NCI-H187 treated with DMSO at 0.1 percent for 48 hours (cell line): ENCODE measurements at regions not wholly inside any gene's neighbourhood (a gene's known extent, or its start where the extent isn't known, plus 50 kb on each side); places are given as distances from the start of the nearest gene placed in this dataset.
"Not testable (repeated sequence)": the region's sequence is repeated elsewhere in the genome, so short reads cannot be mapped to it uniquely, and the experiment has no call there.

Experiments used
- DNase-seq: peaks from one replicate; lab custom pipeline; 2025; lab: John Stamatoyannopoulos, UW

DNA sequence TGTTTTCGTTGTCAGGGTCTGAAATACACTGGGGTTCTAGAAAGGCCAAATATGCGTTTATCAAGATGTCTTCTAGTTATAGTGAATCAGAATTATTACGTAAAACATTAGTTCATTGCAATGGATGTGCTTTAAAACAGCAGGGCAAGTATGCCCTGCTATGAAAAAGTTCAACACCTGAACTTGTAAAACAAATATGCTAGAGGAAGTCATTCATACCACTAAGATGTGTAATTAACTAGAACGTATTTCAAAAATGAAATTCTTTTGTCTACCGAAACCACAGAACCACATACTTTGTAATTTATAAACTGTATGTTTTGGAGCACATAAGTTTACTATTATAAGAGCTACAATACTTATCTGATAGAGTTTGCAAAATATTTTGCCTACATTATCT, 266.2 kb downstream of the KCTD12 start:
- DNase-seq, result no peak

- no peak for DNase-seq
Observed at GRCh38 chr13:76619631-76620030, 266.6 kb downstream of the KCTD12 start.

DNA sequence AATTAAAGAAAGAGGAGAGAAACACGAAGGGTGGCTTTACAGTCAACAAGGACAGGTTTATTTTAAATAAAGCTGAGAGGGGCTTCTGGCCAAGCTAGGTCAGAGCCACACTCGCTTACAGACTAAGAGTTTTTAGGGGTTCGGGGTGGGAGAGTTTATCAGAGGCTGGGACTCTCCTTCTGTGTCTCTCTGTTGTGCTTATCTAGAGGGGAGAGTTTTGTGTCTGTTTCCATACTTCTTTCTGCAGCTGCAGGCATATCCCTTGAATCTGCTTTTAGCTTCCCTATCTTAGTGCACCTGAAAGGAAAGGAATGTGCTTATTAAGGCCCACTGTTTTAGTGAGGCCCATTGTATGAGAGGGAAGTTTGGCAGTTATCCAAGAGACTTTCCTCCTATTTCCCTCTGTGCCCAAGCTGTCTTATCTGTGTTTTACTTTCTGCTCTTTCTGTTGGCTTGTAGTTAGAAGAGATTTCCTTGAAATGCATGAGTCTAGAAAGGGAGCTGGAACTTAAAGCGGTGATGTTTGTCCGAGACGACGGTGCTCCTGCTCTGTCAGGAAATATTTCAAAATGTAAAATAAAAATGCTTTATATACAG, 275.3 kb downstream of the KCTD12 start:
- DNase-seq, result no peak

GRCh38 chr13:76609643-76610042, 276.6 kb downstream of the KCTD12 start:
- no peak for DNase-seq

DNA sequence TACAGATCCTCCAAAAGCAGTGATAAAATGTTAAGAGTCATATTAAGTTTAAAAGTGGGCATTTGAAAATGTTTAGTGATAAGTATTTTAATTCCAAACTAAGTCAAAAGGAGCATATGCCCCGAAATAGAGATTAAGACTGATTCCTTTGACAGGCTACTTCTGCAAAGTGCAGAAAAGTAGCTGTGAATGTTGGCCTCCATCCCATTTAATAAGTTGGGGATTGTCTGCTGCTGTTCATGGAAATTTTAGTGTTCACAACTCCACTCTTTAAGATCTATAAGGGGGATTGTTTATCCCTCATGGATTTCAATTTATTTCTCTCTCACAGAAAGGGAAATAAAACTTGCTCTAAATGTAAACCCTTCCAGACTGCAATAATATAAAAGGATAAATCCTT, 278.3 kb downstream of the KCTD12 start:
- no peak for DNase-seq

DNA sequence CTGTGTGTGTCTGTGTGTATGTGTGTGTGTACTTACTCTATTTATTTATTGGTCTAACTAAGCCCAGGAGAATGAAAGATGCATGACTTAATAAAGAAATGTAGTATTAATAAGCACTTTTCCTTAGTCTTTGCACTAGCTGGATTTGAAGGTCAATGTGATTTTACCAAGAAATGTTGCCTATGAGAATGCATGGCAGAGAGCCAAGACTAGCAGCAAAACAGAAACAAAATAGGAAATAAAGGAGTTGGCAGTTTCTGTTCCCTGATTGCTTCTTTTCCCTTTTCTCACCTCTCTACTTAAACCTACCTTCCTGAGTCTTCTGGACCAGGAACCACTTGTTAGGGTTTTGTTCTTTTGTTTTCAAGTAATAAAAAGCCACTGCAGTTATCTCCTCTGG, 286.1 kb downstream of the KCTD12 start:
- DNase-seq, result no peak

DNA sequence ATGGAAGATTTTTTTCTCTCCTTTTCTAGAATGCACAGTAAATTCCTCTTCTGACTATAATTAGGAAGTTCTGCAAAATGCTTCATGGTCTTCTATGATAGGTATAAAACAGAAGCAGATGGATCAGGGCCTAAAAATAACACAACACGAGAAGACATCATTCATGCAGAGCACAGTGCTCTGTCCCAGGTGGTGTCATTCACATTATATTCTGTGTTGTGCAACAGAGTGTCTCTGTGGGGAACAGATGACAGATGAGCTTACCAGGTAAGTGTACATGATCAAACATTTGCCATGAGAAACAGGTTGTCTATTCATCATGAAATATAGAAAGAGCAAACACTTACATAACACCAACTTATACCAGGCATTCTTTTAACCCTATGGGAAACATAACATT, 288.3 kb downstream of the KCTD12 start:
- DNase-seq, result no peak

GRCh38 chr13:76596216-76596615, 290.0 kb downstream of the KCTD12 start:
- no peak for DNase-seq

DNA sequence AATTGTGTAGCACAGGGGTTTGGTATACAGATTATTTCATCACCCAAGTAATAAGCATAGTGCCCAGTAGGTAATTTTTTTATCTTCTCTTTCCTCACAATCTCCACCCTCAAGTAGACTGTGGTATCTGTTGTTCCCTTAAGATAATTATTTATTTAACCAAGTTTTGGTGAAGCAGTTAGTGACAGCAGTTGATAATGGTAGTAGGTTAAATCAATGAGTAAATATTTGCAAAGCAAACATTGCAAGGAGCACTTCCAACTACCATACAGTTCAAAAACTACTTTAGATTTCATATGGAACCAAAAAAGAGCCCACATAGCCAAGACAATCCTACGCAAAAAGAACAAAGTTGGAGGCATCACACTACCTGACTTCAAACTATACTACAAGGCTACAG, 291.8 kb downstream of the KCTD12 start:
- no peak for DNase-seq

GRCh38 chr13:76586842-76587241, 299.4 kb downstream of the KCTD12 start:
- no peak for DNase-seq

DNA sequence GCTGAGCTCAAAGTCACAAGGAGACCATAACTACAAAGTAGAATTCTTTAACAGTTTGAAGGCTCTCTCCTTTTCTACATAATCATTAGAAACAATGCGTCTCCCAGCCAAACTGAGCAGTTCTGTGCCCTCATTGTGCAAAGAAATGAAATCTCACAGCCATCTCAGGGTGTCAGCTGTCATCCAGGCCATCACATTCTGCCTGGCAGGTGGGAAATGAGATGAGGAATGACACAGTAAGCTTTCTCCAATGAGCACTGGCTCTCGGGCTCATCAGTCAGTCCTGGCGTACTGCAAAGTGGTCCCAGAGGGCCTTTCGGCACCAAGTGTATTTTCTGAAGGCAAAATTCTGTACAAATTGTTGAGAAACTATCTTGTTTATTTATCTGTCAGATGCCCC, 306.5 kb downstream of the KCTD12 start:
- no peak for DNase-seq

- not testable (repeated sequence) for DNase-seq
Observed at GRCh38 chr13:76575634-76576033, 310.6 kb downstream of the KCTD12 start.

- DNase-seq, result no peak
Observed at GRCh38 chr13:76570510-76570971, 315.7 kb downstream of the KCTD12 start.

DNA sequence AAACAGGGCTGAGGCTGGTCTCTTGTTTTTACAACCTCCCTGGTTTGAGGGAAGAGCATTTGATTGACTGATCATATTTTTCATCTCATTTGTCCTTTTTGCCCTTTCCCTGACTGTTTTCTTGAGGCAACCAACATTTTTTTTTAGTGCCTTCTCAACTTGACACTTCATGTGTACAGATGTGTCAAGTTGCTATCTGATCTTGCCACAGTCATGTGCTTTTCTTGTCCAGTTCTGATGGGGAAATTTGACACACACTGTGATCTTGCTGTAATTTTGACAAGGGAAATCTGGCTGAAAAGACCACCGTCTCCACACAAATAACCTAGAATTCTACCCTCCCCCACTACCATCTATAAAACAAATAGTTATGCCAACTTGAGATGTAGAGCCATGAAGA, 329.6 kb downstream of the KCTD12 start:
- no peak for DNase-seq

DNA sequence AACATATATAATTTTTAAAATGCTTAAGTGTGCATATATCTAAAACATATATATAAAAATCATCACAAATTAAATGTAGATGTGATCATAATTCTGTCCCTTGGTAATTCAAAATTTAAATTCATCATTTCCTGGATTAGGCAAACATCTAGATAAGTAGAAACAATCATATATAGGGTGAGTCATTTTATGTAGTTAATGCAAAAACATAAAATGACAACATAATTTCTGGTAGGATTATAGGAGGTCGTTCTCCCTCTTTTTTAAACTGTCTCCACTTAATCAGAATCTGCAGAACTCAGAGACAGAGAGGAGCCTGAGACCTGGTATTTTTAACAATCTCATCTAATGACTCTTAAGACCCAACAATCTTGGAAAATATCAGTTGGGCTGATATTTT, 333.4 kb downstream of the KCTD12 start:
- no peak for DNase-seq

GRCh38 chr13:76552041-76552772, 334.0 kb downstream of the KCTD12 start:
- DNase-seq, result no peak

- DNase-seq, result no peak
Observed at GRCh38 chr13:76542176-76542575, 344.0 kb downstream of the KCTD12 start.

DNA sequence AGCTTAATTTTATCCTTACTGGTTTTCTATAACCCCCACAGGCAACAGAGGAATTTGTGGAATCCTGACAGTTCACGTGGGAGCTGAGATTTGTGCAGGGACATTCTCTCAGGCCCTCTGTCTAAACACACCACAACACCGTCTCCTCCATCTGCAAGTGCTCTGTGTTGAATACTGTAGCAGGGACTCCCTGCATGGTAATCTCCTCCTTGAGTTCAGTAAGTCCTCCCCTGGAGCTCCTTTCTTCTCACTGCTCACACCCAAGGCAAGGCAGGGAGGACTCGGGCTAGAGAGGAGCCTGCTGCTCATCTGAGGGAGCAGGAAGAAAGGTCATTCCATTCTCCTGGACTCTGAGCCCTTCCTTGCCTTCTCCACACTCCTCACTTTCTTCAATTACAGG, 348.2 kb downstream of the KCTD12 start:
- no peak for DNase-seq

DNA sequence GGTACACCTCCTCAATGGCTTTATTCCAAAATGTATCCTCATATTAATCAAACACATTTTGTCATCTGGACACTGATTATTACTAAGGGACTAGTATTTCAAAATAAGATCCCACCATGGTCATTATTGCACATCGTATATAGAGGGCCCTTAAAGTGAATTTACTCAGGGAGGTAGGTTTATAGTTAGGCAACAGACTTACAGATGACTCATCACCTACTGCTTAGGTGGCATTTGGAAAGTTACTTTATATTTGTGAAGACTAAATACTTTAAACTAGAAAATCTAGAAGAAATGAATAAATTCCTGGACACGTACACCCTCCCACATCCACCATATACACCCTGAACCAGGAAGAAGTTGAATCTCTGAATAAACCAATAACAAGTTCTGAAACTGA, 353.0 kb downstream of the KCTD12 start:
- DNase-seq, result no peak

GRCh38 chr13:76527041-76527440, 359.2 kb downstream of the KCTD12 start:
- no peak for DNase-seq

- DNase-seq, result no peak
Observed at GRCh38 chr13:76523740-76524340, 362.4 kb downstream of the KCTD12 start.

DNA sequence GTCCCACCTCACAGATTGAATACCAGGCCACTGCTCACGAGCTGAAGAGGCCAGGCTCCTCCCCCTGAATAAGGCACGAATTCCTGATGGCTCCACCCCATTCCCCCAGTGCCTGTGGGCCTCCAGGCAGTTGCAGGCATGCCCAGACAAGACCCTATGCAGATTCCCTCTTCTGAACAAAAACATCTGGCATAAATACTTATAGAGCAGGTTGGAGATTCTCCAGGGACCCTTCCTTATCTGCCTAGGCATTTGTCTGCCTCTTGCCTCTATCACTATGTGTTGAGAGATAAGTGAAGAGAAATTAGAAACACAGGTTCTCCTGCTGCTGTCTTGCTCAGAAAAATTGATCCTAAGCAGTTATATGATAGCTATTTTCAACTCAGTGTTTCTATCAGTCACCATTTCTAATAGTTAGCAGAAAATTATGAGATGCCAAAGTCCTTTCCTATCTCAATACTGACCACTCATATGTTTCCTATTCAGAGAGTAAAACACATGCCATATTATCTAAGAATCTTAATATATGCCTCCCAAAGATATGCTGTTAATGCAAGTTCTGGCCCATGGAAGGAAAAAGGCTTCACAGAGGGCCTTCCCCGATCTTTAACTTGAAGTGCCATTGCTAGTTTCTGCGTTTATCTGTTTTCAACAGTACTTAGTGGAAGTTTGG, 364.0 kb downstream of the KCTD12 start:
- DNase-seq, result no peak

DNA sequence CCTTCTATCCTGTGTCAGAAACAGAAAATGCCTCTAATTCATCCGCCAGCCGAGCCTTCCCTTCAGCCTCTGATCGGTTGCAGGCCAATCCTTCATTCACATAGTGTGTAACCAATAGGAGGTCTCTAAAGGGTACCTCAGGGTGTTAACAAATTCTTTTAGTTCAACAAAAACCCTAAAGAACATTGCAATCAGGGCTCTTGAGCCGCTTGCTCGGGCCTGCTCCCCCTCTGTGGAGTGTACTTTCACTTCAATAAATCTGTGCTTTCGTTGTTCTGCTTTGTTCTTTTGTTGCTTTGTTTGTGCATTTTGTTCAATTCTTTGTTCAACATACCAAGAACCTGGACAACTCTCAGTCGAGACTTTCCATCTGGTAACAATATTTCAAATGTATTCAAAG, 366.5 kb downstream of the KCTD12 start:
- DNase-seq, result no peak
